GM12874 (cell line): ENCODE measurements at regions not wholly inside any gene's neighbourhood (a gene's known extent, or its start where the extent isn't known, plus 50 kb on each side); places are given as distances from the start of the nearest gene placed in this dataset.

ENCODE experiments used
- TF ChIP-seq, protein P1 (sequence below): IDR thresholded peaks from 2 replicates; pipeline ENCODE4 v1.5.1; 2011; ENCODE audit warnings: low read depth, mild to moderate bottlenecking, control low read depth, low read length, moderate library complexity; ENCODE audit not compliant: insufficient read depth

DNA sequence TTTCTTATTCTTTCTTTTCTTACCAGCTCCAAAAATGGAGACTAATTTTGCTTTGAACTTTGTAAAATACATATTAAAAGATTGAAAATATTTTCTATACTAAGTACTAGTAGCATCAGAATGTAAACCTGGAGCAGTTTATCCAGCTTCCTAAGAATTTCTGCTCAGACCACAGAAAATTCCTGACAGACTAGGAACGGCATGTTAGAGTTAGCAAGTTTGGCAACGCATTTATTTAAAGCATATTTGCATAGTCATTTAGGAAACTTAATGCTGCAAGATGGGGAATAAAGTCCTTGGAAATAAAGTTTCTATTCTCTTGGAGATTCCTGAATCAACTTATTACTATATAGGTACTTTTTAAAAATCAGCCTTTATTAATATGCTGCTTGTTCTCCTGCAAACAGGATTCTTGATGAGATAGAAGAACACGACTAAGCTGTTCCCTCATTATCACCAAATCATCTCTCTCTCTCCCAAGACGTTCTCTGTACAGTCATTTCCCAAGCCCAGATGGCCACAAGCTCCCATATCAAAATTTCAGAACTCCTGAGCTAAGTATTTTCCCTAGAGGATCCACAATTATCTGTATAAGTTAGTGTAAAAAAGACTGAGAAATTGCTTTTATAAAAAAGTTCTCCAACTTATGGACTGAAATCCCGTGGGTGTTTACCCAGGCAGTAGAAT lies 305.8 kb upstream of the NEBL start:
- TF ChIP-seq, protein P1, sequence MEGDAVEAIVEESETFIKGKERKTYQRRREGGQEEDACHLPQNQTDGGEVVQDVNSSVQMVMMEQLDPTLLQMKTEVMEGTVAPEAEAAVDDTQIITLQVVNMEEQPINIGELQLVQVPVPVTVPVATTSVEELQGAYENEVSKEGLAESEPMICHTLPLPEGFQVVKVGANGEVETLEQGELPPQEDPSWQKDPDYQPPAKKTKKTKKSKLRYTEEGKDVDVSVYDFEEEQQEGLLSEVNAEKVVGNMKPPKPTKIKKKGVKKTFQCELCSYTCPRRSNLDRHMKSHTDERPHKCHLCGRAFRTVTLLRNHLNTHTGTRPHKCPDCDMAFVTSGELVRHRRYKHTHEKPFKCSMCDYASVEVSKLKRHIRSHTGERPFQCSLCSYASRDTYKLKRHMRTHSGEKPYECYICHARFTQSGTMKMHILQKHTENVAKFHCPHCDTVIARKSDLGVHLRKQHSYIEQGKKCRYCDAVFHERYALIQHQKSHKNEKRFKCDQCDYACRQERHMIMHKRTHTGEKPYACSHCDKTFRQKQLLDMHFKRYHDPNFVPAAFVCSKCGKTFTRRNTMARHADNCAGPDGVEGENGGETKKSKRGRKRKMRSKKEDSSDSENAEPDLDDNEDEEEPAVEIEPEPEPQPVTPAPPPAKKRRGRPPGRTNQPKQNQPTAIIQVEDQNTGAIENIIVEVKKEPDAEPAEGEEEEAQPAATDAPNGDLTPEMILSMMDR = no peak

DNA sequence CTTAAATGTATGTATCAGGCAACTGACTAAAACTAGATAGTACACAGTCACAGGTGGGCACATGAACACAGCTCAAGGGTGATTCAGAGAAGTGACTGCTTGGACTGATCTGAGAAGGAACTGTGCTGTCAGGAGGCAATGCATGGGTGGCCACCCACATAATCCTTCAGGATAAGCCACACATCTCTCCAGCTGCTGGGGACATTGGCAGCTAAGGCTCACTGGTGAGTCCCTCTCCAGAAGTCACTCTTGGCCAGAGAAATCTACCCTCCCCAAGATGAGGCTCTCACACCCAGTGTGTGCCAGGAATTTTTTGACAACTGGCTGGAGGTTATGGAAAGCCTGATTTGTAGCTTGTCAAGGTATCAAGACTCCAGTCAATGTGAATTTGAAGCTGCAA lies 302.4 kb upstream of the NEBL start:
- TF ChIP-seq, protein P1 = no peak

DNA sequence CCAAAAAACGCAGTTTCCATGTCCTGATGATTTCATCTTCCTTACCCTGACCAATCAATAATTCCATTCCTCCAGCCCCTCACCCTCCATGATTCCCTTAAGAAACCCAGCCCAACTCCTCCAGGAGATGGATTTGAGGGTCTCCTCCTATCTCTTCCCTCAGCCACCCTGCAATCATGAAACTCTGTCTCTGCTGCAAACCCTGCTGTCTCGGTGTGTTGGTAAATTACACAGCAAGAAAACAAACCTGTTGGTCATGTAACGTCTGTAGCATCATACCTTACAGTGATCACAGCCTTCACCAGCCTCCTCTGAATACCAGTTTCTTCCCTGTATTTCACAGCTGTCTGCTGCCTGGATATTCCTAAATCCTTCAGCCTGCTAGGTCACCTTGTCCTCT lies 300.7 kb upstream of the NEBL start:
- TF ChIP-seq, protein P1 = no peak

DNA sequence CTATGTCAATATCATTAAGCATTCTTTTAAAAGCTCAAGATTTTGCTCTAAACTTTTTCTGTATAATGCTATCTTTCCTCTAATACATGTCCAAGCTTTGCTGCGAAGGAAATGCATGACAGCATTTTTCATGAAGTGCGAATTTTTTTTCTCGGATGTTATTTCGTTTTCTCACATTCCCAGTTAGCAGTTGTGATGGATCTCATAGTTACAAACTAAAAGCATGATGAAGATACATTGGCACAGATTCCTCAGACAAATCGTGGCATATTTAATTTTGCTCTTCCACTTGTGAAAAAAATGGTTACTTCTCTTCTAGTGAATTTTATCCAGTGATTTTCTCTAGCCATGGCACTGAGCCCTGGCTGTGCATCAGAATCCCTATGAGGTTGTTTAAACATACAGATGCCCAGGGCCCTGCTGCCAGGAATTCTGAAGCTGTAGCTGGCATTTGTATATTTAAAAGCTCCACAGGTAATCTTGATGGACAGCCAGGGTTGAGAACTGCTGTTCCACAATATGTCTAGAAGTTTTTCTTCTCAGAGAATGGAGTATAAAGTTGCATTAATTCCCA lies 299.8 kb upstream of the NEBL start:
- TF ChIP-seq, protein P1 = no peak

DNA sequence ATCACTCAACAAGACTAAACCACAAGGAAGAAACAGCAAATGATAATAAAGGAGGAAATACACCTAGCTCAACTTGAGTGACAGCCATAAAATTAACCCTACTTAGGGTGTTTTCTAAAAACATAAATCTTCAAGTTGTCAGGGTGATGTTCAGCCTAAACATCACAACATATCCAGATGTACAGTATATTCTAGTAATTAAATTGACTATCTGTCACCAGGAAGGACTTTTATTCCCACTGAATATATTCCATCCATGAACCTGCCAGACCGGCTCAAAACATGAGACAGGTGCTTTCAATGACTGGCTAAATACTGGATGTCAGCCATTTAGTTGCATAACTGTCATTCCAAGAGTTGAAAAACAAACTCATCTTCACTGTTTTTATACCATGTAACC lies 298.1 kb upstream of the NEBL start:
- TF ChIP-seq, protein P1 = no peak

DNA sequence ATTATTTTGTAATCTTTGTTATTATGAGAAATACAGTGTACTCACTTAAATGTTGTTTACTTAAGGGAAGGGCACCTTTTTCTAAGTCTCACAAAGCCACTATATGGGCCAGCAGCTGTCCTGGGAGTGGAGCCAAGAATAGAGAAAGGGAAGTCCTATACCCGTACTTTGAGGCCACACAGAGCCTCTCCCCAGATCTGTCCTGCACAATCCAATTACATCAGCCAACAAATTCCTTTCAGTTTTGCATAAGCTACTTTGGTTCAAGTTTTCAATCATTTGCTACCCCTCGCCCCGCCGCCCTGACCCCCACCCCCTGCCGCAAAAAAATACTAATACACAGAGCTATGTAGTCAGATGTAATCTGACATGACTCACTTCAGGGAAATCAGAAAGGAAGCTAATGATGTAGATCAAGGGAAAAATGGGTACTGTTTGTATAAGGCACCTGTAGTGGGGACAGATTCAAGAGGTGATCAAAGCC lies 297.4 kb upstream of the NEBL start:
- TF ChIP-seq, protein P1 = no peak

DNA sequence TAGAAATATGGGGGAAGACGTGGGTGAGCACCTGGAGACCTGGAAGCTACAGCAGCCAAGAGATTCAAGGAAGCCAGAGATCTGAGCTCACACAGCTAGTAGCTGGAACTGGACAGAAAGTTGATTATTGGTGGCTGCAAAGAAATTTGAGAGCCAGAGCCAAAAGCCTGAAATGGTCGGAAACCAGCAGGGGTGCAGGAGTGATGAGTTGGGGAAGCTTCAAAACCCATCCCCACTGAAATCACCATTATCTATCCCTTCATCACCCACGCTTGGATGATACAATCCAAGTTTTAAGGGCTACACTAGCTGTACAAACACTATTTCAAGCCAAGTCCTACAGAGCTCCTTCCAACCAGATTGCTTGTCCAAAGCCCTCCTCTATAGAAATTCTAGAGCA lies 296.1 kb upstream of the NEBL start:
- TF ChIP-seq, protein P1 = no peak
